Calu3 (cell line): ENCODE measurements at regions not wholly inside any gene's neighbourhood (a gene's known extent, or its start where the extent isn't known, plus 50 kb on each side); places are given as distances from the start of the nearest gene placed in this dataset.

Experiments used
- BruUV-seq: library from RNA; stranded (reverse); fragments of 400-500 nt; replicated peaks from 2 replicates; lab custom pipeline; 2021; lab: Mats Ljungman, UMichigan
- CTCF ChIA-PET: fragments of 300-600 bp; sonication (Branson Sonifier 250); formaldehyde crosslinking; loops from one replicate; lab custom pipeline; 2022; ENCODE audit warnings: antibody characterized with exemption; lab: Charles Lee
- DNase-seq: peaks from one replicate; pipeline ENCODE4 v3.0.0; 2022
- H3K27ac Mint-ChIP-seq: one replicate; pipeline ENCODE4 v1.8.0; 2022; ENCODE audit warnings: mixed read lengths; ENCODE audit not compliant: unreplicated experiment
- H3K27me3 Mint-ChIP-seq: one replicate; pipeline ENCODE4 v1.8.0; 2022; ENCODE audit warnings: mixed read lengths; ENCODE audit not compliant: unreplicated experiment
- H3K36me3 Mint-ChIP-seq: one replicate; pipeline ENCODE4 v1.8.0; 2022; ENCODE audit warnings: mild to moderate bottlenecking, moderate library complexity, mixed read lengths; ENCODE audit not compliant: insufficient read depth, unreplicated experiment
- H3K4me1 Mint-ChIP-seq: one replicate; pipeline ENCODE4 v1.8.0; 2022; ENCODE audit warnings: mild to moderate bottlenecking, low read depth, mixed read lengths; ENCODE audit not compliant: unreplicated experiment
- H3K4me3 Mint-ChIP-seq: one replicate; pipeline ENCODE4 v1.8.0; 2022; ENCODE audit warnings: mild to moderate bottlenecking, low read depth, moderate library complexity, mixed read lengths; ENCODE audit not compliant: unreplicated experiment
- H3K9me3 Mint-ChIP-seq: one replicate; pipeline ENCODE4 v1.8.0; 2022; ENCODE audit warnings: low read depth, mixed read lengths; ENCODE audit not compliant: unreplicated experiment
- intact Hi-C: fragments of 100-400 bp; cut with micrococcal nuclease; formaldehyde crosslinking; loops from one replicate; pipeline ENCODE4 v1.10.0; 2022; ENCODE audit not compliant: unreplicated experiment
- TF ChIP-seq, protein P1 (sequence below): fragments of 200-600 bp; IDR thresholded peaks from one replicate; pipeline ENCODE4 v1.8.0; 2022; ENCODE audit warnings: antibody characterized with exemption; ENCODE audit not compliant: unreplicated experiment

DNA sequence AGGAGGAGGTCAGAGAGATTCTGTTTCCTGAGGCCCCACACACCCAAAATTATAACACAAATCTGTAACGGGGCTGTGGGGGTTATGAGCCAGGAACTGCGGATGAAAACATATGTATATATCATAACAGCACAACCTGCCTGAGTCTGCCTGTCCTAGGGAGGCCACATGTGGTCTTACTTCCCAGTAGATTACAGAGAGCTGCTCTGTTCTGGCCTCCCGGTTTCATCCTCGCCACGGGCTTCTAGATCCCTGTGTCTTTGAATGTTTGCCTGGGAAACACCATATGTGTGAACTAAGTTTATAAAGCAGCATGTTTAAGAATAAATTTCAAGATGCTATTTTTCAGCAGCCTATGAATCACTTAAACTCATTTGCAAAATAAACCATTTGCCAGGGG is 124.0 kb downstream of the TMEM200C start:
- intact Hi-C loops: no loop called here
- no peaks in the 10 kb centered on the region for H3K27me3 Mint-ChIP-seq
- TF ChIP-seq, protein P1, sequence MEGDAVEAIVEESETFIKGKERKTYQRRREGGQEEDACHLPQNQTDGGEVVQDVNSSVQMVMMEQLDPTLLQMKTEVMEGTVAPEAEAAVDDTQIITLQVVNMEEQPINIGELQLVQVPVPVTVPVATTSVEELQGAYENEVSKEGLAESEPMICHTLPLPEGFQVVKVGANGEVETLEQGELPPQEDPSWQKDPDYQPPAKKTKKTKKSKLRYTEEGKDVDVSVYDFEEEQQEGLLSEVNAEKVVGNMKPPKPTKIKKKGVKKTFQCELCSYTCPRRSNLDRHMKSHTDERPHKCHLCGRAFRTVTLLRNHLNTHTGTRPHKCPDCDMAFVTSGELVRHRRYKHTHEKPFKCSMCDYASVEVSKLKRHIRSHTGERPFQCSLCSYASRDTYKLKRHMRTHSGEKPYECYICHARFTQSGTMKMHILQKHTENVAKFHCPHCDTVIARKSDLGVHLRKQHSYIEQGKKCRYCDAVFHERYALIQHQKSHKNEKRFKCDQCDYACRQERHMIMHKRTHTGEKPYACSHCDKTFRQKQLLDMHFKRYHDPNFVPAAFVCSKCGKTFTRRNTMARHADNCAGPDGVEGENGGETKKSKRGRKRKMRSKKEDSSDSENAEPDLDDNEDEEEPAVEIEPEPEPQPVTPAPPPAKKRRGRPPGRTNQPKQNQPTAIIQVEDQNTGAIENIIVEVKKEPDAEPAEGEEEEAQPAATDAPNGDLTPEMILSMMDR: no peak
- no peak overlapping the region for H3K4me3 Mint-ChIP-seq
- H3K9me3 Mint-ChIP-seq: peaks cover 5% of the 10 kb centered on the region
- CTCF ChIA-PET: no interaction called here
- BruUV-seq: no TSS peak
- H3K36me3 Mint-ChIP-seq: no peaks in the 10 kb centered on the region
- no peak for DNase-seq
- no peaks in the 10 kb centered on the region for H3K4me1 Mint-ChIP-seq
- no peak overlapping the region for H3K27ac Mint-ChIP-seq

DNA sequence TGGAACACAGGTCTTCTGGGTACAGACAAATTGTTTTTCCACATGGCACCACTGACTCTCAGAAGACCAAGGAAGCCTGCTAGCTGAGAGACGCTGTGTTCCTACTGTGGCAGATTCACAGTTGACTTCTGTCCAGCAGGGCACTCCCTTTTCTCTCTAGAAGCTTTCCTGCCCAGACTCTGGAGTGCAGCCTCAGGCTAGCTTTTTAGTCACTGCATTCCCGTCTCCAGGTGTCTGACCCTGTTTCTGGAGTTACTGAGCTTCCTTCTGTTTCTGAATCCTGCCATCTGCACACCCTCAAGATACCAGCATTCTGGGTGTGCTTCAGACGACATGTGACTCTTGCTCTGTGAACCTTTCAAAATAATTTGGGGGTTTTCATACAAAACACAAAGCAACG is 125.1 kb downstream of the TMEM200C start:
- CTCF ChIA-PET: no interaction called here
- BruUV-seq: no TSS peak
- Mint-ChIP-seq H3K36me3 (no peaks in the 10 kb centered on the region), H3K4me1 (no peaks in the 10 kb centered on the region), H3K9me3 (peaks cover 5% of the 10 kb centered on the region), H3K4me3 (no peak overlapping the region), H3K27ac (no peak overlapping the region), H3K27me3 (no peaks in the 10 kb centered on the region)
- TF ChIP-seq, protein P1: no peak
- no peak for DNase-seq
- intact Hi-C loops: no loop called here

DNA sequence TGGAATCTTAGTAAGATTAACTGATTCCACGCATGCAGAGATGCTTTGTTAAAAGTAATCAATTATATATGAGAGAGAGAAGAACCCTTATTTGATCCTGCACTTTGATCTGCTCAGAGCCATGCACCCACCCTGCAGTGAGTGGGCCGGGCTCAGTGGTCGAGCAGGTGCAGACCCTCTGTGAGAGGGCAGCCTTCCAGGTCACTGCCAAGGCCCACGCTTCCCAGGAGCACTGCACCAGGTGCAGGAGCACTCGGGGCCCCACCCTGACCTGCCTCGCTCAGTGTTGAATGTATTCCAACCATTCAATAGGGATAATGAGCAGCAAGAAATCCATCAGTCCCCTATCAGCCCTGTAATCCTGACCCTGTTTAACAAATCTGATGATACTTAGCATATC is 126.9 kb downstream of the TMEM200C start:
- H3K27ac Mint-ChIP-seq: no peak overlapping the region
- CTCF ChIA-PET: no interaction called here
- intact Hi-C loops: no loop called here
- DNase-seq: no peak
- H3K4me3 Mint-ChIP-seq: no peak overlapping the region
- no peaks in the 10 kb centered on the region for H3K36me3 Mint-ChIP-seq
- no TSS peak for BruUV-seq
- no peaks in the 10 kb centered on the region for H3K27me3 Mint-ChIP-seq
- TF ChIP-seq, protein P1: no peak
- H3K4me1 Mint-ChIP-seq: no peaks in the 10 kb centered on the region
- peaks cover 9% of the 10 kb centered on the region for H3K9me3 Mint-ChIP-seq

DNA sequence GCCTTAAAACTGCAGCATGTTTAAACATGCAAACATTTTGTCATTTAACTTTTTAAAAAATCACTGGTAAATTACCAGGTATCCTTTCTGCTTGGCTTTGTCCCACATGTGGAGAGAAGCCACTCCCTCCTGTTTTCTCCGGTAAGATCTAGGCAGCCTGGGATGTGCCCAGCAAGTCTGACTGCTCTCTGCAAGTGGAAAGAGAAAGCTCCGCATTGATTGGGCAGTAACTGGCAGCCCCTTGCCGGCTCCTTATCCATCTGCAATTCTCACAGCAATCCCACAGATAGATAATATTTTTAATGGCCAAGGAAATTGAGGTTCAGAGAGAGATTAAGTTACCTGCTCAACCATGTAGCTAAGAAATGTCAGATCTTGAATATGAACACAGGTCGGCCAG is 136.1 kb downstream of the TMEM200C start:
- Mint-ChIP-seq H3K27ac (no peak overlapping the region), H3K4me3 (no peak overlapping the region), H3K9me3 (peaks cover 8% of the 10 kb centered on the region), H3K4me1 (no peaks in the 10 kb centered on the region), H3K27me3 (peaks cover 21% of the 10 kb centered on the region), H3K36me3 (no peaks in the 10 kb centered on the region)
- CTCF ChIA-PET: no interaction called here
- TF ChIP-seq, protein P1: no peak
- BruUV-seq: no TSS peak
- DNase-seq: no peak
- intact Hi-C loops: no loop called here
